Omental fat pad (tissue), 3 donors: ENCODE measurements at regions not wholly inside any gene's neighbourhood (a gene's known extent, or its start where the extent isn't known, plus 50 kb on each side); places are given as distances from the start of the nearest gene placed in this dataset.
A peak's percentile ranks its signal among the peaks of the same experiment; 100 is the strongest.
"Not testable (repeated sequence)": the region's sequence is repeated elsewhere in the genome, so short reads cannot be mapped to it uniquely, and the experiment has no call there.

Experiments used
- ATAC-seq: fragments of 150-250 bp; one replicate; pipeline ENCODE4 v1.9.1; 2016; ENCODE audit warnings: mild to moderate bottlenecking, moderate library complexity; ENCODE audit not compliant: low FRiP score
- DNase-seq: peaks from one replicate; pipeline ENCODE4 v3.0.0-alpha.2; 2019; ENCODE audit warnings: low spot score
- CTCF ChIP-seq, 3 donors: fragments of 450-650 bp; IDR thresholded peaks; one replicate each; pipeline ENCODE4 v1.5.1; 2016 to 2017; ENCODE audit warnings: antibody characterized with exemption in 3 of 3, mild to moderate bottlenecking in 3 of 3, moderate library complexity in 2 of 3

- TF ChIP-seq CTCF (IDR thresholded peaks at IDR 0.05): no peak
- ATAC-seq: no peak
Observed at GRCh38 chr14:38583471-38583870, 327.6 kb upstream of the CLEC14A start.

GRCh38 chr14:38578278-38578681 lies 322.4 kb upstream of the CLEC14A start:
- ATAC-seq (no peak), DNase-seq (no peak)
- TF ChIP-seq CTCF (IDR thresholded peaks at IDR 0.05): no peak

More at GRCh38 chr14:38583471-38583870, 327.6 kb upstream of the CLEC14A start:
- no peak for DNase-seq

GRCh38 chr14:38567703-38568102 lies 311.8 kb upstream of the CLEC14A start:
- peak; percentile 54 for ATAC-seq
- TF ChIP-seq CTCF (IDR thresholded peaks at IDR 0.05): no peak

GRCh38 chr14:38561657-38562056 lies 305.8 kb upstream of the CLEC14A start:
- no peak for TF ChIP-seq CTCF (IDR thresholded peaks at IDR 0.05)
- DNase-seq (no peak), ATAC-seq (no peak)

More at GRCh38 chr14:38567703-38568102, 311.8 kb upstream of the CLEC14A start:
- DNase-seq: no peak

GRCh38 chr14:38559711-38560110 lies 303.8 kb upstream of the CLEC14A start:
- DNase-seq (no peak), ATAC-seq (no peak)
- TF ChIP-seq CTCF (IDR thresholded peaks at IDR 0.05): no peak

GRCh38 chr14:38557391-38557790 lies 301.5 kb upstream of the CLEC14A start:
- not testable (repeated sequence) for ATAC-seq, DNase-seq

- no peak for ATAC-seq
- no peak for TF ChIP-seq CTCF (IDR thresholded peaks at IDR 0.05)
- DNase-seq: no peak
Observed at GRCh38 chr14:38556252-38556651, 300.4 kb upstream of the CLEC14A start.

- ATAC-seq: no peak
- no peak for TF ChIP-seq CTCF (IDR thresholded peaks at IDR 0.05)
Observed at GRCh38 chr14:38554026-38554425, 298.1 kb upstream of the CLEC14A start.

More at GRCh38 chr14:38554026-38554425, 298.1 kb upstream of the CLEC14A start:
- no peak for DNase-seq
